ENCODE measurements at regions not wholly inside any gene's neighbourhood (a gene's known extent, or its start where the extent isn't known, plus 50 kb on each side); places are given as distances from the start of the nearest gene placed in this dataset.
"Not testable (repeated sequence)": the region's sequence is repeated elsewhere in the genome, so short reads cannot be mapped to it uniquely, and the experiment has no call there.

- DNase-seq, result no peak
These were observed 390.1 kb downstream of the RND3 start for GRCh38 chr2:150097402-150097801.

GRCh38 chr2:150095361-150096095 lies 391.9 kb downstream of the RND3 start:
- no peak for DNase-seq

- no peak for DNase-seq
These were observed 395.6 kb downstream of the RND3 start for GRCh38 chr2:150091846-150092245.

GRCh38 chr2:150090031-150090430 lies 397.4 kb downstream of the RND3 start:
- no peak for DNase-seq

- no peak for DNase-seq
These were observed 398.9 kb downstream of the RND3 start for GRCh38 chr2:150088538-150088937.

- no peak for DNase-seq
These were observed 402.0 kb downstream of the RND3 start for GRCh38 chr2:150085478-150085877.

- no peak for DNase-seq
These were observed 405.5 kb downstream of the RND3 start for GRCh38 chr2:150081775-150082481.

GRCh38 chr2:150076281-150076680 lies 411.2 kb downstream of the RND3 start:
- DNase-seq, result no peak

- no peak for DNase-seq
These were observed 411.6 kb downstream of the RND3 start for GRCh38 chr2:150075831-150076230.

GRCh38 chr2:150066490-150066889 lies 421.0 kb downstream of the RND3 start:
- DNase-seq, result no peak

- no peak for DNase-seq
These were observed 423.4 kb downstream of the RND3 start for GRCh38 chr2:150063931-150064548.

- DNase-seq, result no peak
These were observed 424.0 kb downstream of the RND3 start for GRCh38 chr2:150063432-150063889.

GRCh38 chr2:150062416-150062815 lies 425.1 kb downstream of the RND3 start:
- no peak for DNase-seq

- no peak for DNase-seq
These were observed 427.1 kb downstream of the RND3 start for GRCh38 chr2:150060341-150060740.

- DNase-seq, result not testable (repeated sequence)
These were observed 427.8 kb downstream of the RND3 start for GRCh38 chr2:150059676-150060075.

- no peak for DNase-seq
These were observed 435.0 kb downstream of the RND3 start for GRCh38 chr2:150052457-150052856.

- no peak for DNase-seq
These were observed 436.5 kb downstream of the RND3 start for GRCh38 chr2:150051004-150051403.

GRCh38 chr2:150050036-150050435 lies 437.4 kb downstream of the RND3 start:
- no peak for DNase-seq

GRCh38 chr2:150047620-150048222 lies 439.7 kb downstream of the RND3 start:
- DNase-seq, result no peak

GRCh38 chr2:150046810-150047209 lies 440.7 kb downstream of the RND3 start:
- no peak for DNase-seq

GRCh38 chr2:150046211-150046610 lies 441.3 kb downstream of the RND3 start:
- no peak for DNase-seq

- no peak for DNase-seq
These were observed 441.9 kb downstream of the RND3 start for GRCh38 chr2:150045601-150046000.

- DNase-seq, result no peak
These were observed 444.3 kb downstream of the RND3 start for GRCh38 chr2:150043172-150043500.

Measured in activated CD4-positive, alpha-beta T cell treated with anti-CD3 and anti-CD28 coated beads, Interleukin-2, amount 50 U/mL, for 16 hours (primary cell).